Hippocampal formation (tissue), 2 donors: ENCODE measurements at regions not wholly inside any gene's neighbourhood (a gene's known extent, or its start where the extent isn't known, plus 50 kb on each side); places are given as distances from the start of the nearest gene placed in this dataset.

Experiments used
- DNase-seq, 2 donors: peaks; one replicate each; lab custom pipeline; 2025; lab: John Stamatoyannopoulos, UW

GRCh38 chr4:34649716-34650115 is 1594.6 kb downstream of the ARAP2 start:
- no peak for DNase-seq

GRCh38 chr4:34664051-34664450 is 1580.3 kb downstream of the ARAP2 start:
- no peak for DNase-seq

- no peak for DNase-seq
These were observed 1567.9 kb downstream of the ARAP2 start for GRCh38 chr4:34676400-34676799.

- DNase-seq, result no peak
These were observed 1565.9 kb downstream of the ARAP2 start for GRCh38 chr4:34678431-34678830.

GRCh38 chr4:34679228-34679627 is 1565.1 kb downstream of the ARAP2 start:
- no peak for DNase-seq

- no peak for DNase-seq
These were observed 1534.8 kb downstream of the ARAP2 start for GRCh38 chr4:34709564-34709963.

GRCh38 chr4:34718576-34719245 is 1525.6 kb downstream of the ARAP2 start:
- DNase-seq, result no peak

- DNase-seq, result peak in 1 of 2 donors; percentile 43
These were observed 1523.7 kb downstream of the ARAP2 start for GRCh38 chr4:34720571-34720970.

- no peak for DNase-seq
These were observed 1522.5 kb downstream of the ARAP2 start for GRCh38 chr4:34721835-34722234.

GRCh38 chr4:34723605-34724004 is 1520.7 kb downstream of the ARAP2 start:
- DNase-seq, result no peak

- no peak for DNase-seq
These were observed 1519.8 kb downstream of the ARAP2 start for GRCh38 chr4:34724491-34724890.

GRCh38 chr4:34731070-34731469 is 1513.2 kb downstream of the ARAP2 start:
- no peak for DNase-seq

- DNase-seq, result no peak
These were observed 1512.0 kb downstream of the ARAP2 start for GRCh38 chr4:34732176-34732950.

GRCh38 chr4:34733185-34733941 is 1511.0 kb downstream of the ARAP2 start:
- no peak for DNase-seq

GRCh38 chr4:34766935-34767334 is 1477.4 kb downstream of the ARAP2 start:
- DNase-seq, result no peak

- no peak for DNase-seq
These were observed 1476.9 kb downstream of the ARAP2 start for GRCh38 chr4:34767407-34767806.

GRCh38 chr4:34771632-34772031 is 1472.7 kb downstream of the ARAP2 start:
- no peak for DNase-seq

- DNase-seq, result no peak
These were observed 1454.2 kb downstream of the ARAP2 start for GRCh38 chr4:34790131-34790530.

GRCh38 chr4:34791209-34791608 is 1453.1 kb downstream of the ARAP2 start:
- DNase-seq, result no peak

- DNase-seq, result no peak
These were observed 1443.4 kb downstream of the ARAP2 start for GRCh38 chr4:34800953-34801352.

GRCh38 chr4:34814266-34814665 is 1430.0 kb downstream of the ARAP2 start:
- no peak for DNase-seq

GRCh38 chr4:34824515-34824914 is 1419.8 kb downstream of the ARAP2 start:
- no peak for DNase-seq

- DNase-seq, result no peak
These were observed 1417.7 kb downstream of the ARAP2 start for GRCh38 chr4:34826660-34827059.
